NCI-H1092 (cell line): ENCODE measurements at regions not wholly inside any gene's neighbourhood (a gene's known extent, or its start where the extent isn't known, plus 50 kb on each side); places are given as distances from the start of the nearest gene placed in this dataset.

ENCODE experiments used
- DNase-seq: peaks from one replicate; lab custom pipeline; 2025; lab: John Stamatoyannopoulos, UW

- no peak for DNase-seq
Measured at GRCh38 chr6:40340957-40341356, 246.2 kb downstream of the LRFN2 start.

GRCh38 chr6:40340196-40340595, 247.0 kb downstream of the LRFN2 start:
- no peak for DNase-seq

DNA sequence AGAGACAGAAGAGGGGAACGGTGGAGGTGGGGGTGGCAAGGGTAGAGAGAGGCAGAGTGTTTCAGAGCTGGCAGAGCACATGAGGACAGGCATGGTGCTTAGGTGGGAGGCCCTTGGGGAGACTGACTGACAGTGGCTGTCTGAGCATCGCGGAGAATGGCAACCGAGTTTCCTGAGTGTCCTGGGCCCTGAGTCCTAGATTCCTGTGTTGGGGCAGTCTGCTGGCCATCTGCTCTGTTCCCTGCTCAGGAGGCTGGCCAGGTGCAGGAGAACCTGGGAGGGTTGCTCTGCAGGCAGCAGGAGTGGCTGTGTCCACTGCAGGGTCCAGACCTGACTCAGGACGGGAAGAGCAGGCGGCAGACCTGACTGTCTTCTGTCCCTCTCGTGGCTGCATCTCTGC, 248.9 kb downstream of the LRFN2 start:
- no peak for DNase-seq

- no peak for DNase-seq
Measured at GRCh38 chr6:40336940-40337760, 250.0 kb downstream of the LRFN2 start.

- DNase-seq, result no peak
Measured at GRCh38 chr6:40336296-40336695, 250.9 kb downstream of the LRFN2 start.

DNA sequence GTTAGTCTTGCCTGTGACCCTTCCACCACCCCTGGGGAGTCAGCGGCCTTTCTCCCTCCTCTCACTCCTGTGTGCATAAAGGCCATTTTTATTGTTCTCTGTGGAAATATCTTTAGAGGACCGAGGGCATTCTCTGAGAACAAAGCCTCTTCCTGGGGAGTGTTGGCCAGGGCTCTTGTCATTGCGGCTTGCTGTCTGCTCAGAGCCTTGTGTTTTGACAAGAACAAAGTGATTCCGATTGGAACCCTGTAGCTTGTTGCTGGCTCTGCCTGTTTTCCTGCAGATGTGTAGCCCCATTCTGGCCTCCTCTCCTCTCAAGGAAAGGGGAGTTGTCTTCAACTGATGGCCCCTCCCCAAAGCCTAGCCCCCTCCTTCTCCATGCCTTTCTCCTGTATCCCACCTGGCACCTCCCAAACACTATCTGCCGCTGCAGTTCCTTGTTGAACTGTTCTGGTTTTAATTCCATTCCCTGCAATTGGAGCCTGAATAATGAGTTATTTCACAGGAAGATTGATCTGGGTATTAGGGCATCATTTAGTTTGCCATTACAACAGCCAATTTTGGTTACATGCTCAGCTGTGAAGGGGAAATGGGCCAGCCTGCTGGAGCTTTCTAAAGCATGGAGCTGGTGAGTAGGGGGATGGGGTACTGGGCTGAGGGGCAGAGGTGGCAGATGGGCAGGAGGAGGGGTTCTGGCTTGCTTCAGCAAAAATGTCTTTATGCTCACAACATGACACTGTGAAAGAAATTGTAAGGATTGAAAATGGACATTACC, 252.5 kb downstream of the LRFN2 start:
- no peak for DNase-seq

GRCh38 chr6:40331545-40331944, 255.6 kb downstream of the LRFN2 start:
- no peak for DNase-seq

DNA sequence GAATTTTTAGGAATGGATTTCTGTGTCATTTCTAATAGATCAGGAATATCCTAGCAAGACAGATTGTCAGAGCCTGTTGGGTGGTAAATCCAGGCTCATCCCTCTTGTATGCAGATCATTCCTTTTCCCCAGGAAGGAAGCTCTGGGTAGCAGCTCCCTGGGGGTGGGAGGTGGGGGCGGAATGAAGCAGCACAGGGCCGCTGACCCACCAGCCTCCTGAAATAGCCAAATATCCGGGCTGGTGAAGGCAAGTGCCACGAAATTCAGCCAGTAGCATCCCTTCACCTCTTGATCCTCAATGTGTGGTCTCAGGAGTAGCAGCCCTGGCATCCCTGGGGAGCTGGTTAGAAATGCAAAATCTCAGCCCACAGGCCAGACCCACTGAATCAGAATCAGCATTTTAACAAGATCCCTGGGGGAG, 256.9 kb downstream of the LRFN2 start:
- no peak for DNase-seq

- DNase-seq, result no peak
Measured at GRCh38 chr6:40328986-40329545, 258.1 kb downstream of the LRFN2 start.

- peak; percentile 33 for DNase-seq
Measured at GRCh38 chr6:40328386-40328985, 258.7 kb downstream of the LRFN2 start.

DNA sequence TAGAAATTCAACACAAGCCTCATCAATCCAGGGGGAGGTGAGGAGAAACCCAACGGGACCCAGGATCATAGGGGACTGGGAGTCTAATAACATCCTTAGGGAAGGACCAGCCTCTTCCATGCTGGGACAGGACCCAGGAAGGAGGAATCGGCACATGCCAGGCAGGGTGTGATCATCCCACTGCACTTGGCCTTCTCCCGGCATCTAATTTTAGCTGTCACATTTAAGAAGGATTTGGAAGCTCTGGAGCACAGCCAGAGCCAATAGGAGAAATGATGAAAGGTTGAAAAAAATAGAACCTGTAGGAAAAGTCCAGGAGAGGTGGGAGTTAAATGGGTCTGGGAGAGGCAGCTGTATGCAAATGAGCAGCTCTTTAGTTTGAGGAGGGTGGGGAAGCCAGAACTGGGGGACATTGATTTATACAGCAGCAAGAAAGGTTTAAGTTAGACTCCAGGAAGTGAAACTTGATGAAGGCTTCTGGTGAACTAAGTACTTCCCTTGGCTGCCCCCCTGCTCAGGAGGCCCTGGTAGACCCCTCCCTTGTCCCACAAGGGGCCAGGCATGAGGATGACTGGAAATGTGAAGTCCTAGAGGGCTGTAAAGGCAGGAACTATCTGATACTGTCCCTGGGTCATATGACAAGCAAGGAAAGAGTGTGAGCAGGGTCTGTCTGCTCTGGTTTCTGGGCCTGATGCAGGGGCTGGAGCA, 260.3 kb downstream of the LRFN2 start:
- peak; percentile 26 for DNase-seq

GRCh38 chr6:40325791-40326190, 261.4 kb downstream of the LRFN2 start:
- no peak for DNase-seq

GRCh38 chr6:40325041-40325440, 262.1 kb downstream of the LRFN2 start:
- no peak for DNase-seq

- no peak for DNase-seq
Measured at GRCh38 chr6:40323881-40324634, 263.1 kb downstream of the LRFN2 start.

GRCh38 chr6:40322336-40322735, 264.8 kb downstream of the LRFN2 start:
- no peak for DNase-seq

- DNase-seq, result no peak
Measured at GRCh38 chr6:40321616-40322015, 265.5 kb downstream of the LRFN2 start.

DNA sequence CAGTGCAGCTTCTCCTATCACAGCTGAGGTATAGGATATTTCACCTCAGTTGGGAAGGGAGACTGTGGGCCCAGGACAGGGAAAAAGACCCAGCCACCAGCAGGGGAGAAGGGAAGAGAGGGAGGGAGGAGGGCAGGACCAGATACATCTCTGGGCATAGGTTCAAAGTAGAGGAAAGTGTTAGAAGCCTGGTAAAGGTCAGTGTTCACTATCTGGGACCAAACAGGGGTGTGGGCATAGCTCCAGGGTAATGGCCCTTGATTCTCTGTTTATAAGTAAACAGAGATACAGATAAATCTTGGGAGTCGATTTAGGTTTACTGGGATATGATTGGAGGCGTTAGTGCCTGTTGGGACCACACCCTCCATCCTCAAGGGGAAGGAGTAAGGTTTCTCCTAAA, 266.2 kb downstream of the LRFN2 start:
- no peak for DNase-seq

GRCh38 chr6:40320441-40320840, 266.7 kb downstream of the LRFN2 start:
- DNase-seq, result no peak

DNA sequence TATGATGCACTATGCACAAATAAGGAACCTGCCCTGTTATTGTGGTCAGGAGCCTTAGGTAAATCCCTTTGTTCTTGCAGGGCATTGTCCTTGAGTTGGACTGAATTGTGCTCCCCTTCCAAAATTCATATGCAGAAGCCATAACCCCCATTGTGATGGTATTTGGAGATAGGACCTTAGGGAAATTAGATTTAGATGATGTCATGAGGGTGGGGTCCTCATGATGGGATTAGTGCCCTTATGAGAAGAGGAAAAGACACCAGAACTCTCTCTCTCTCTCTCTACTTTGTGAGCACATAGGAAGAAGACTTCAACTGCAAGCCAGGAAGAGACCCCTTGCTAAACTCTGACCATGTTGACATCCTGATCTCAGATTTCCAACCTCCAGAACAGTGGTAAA, 268.0 kb downstream of the LRFN2 start:
- no peak for DNase-seq

GRCh38 chr6:40315060-40315459, 272.1 kb downstream of the LRFN2 start:
- peak; percentile 33 for DNase-seq

- DNase-seq, result no peak
Measured at GRCh38 chr6:40313582-40313981, 273.6 kb downstream of the LRFN2 start.
